ENCODE measurements at regions not wholly inside any gene's neighbourhood (a gene's known extent, or its start where the extent isn't known, plus 50 kb on each side); places are given as distances from the start of the nearest gene placed in this dataset.

GRCh38 chr7:155867280-155867679 lies 55.0 kb upstream of the SHH start:
- no peak overlapping the region for H2AFZ ChIP-seq (ENCODE audit: low read depth, low read length)
- H3K27ac ChIP-seq (ENCODE audit: low read depth, low read length) = no peak overlapping the region
- no peaks in the 10 kb centered on the region for H4K20me1 ChIP-seq (ENCODE audit: insufficient read depth, low read length)
- peaks cover 4% of the 10 kb centered on the region for H3K9me3 ChIP-seq (ENCODE audit: insufficient read depth, low read depth, low read length)
- no peak overlapping the region for H3K4me3 ChIP-seq (ENCODE audit: insufficient read depth, low read depth, low read length)
- H3K4me1 Mint-ChIP-seq (ENCODE audit: low read depth, unreplicated experiment) = no peaks in the 10 kb centered on the region
- H3K4me3 Mint-ChIP-seq (ENCODE audit: unreplicated experiment) = no peak overlapping the region
- DNase-seq (ENCODE audit: low read depth) (no peak), FAIRE-seq (no peak)
- H3K27me3 ChIP-seq (ENCODE audit: insufficient read depth, low read length) = peaks cover 16% of the 10 kb centered on the region
- H3K36me3 Mint-ChIP-seq (ENCODE audit: low read depth, unreplicated experiment) = no peaks in the 10 kb centered on the region
- H3K9ac ChIP-seq (ENCODE audit: low read length) = no peak overlapping the region
- no peak overlapping the region for H3K4me2 ChIP-seq (ENCODE audit: low read length)
- no peak overlapping the region for H3K27ac Mint-ChIP-seq (ENCODE audit: unreplicated experiment)
- H3K79me2 ChIP-seq (ENCODE audit: insufficient read depth, low read length) = no peaks in the 10 kb centered on the region
- H3K9me3 Mint-ChIP-seq (ENCODE audit: unreplicated experiment) = peaks cover 3% of the 10 kb centered on the region
- H3K27me3 Mint-ChIP-seq (ENCODE audit: low read depth, unreplicated experiment) = peaks cover 36% of the 10 kb centered on the region
- H3K36me3 ChIP-seq (ENCODE audit: insufficient read depth, low read length) = no peaks in the 10 kb centered on the region
- H3K4me1 ChIP-seq (ENCODE audit: insufficient read depth, low read length) = peaks cover 3% of the 10 kb centered on the region
- no peak for TF ChIP-seq EZH2 (IDR thresholded peaks at IDR 0.05; ENCODE audit: insufficient read depth, low read length)
- TF ChIP-seq, protein P1, sequence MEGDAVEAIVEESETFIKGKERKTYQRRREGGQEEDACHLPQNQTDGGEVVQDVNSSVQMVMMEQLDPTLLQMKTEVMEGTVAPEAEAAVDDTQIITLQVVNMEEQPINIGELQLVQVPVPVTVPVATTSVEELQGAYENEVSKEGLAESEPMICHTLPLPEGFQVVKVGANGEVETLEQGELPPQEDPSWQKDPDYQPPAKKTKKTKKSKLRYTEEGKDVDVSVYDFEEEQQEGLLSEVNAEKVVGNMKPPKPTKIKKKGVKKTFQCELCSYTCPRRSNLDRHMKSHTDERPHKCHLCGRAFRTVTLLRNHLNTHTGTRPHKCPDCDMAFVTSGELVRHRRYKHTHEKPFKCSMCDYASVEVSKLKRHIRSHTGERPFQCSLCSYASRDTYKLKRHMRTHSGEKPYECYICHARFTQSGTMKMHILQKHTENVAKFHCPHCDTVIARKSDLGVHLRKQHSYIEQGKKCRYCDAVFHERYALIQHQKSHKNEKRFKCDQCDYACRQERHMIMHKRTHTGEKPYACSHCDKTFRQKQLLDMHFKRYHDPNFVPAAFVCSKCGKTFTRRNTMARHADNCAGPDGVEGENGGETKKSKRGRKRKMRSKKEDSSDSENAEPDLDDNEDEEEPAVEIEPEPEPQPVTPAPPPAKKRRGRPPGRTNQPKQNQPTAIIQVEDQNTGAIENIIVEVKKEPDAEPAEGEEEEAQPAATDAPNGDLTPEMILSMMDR (IDR thresholded peaks at IDR 0.05; ENCODE audit: insufficient read depth, low read depth, low read length) = no peak

GRCh38 chr7:155865830-155866525 lies 53.7 kb upstream of the SHH start:
- H3K27ac Mint-ChIP-seq (ENCODE audit: unreplicated experiment) = no peak overlapping the region
- H3K4me1 Mint-ChIP-seq (ENCODE audit: low read depth, unreplicated experiment) = no peaks in the 10 kb centered on the region
- no peak overlapping the region for H3K4me3 Mint-ChIP-seq (ENCODE audit: unreplicated experiment)
- Histone ChIP-seq H3K4me1 (ENCODE audit: insufficient read depth, low read length) (peaks cover 6% of the 10 kb centered on the region), H3K36me3 (ENCODE audit: insufficient read depth, low read length) (no peaks in the 10 kb centered on the region), H3K9ac (ENCODE audit: low read length) (no peak overlapping the region), H2AFZ (ENCODE audit: low read depth, low read length) (no peak overlapping the region), H4K20me1 (ENCODE audit: insufficient read depth, low read length) (no peaks in the 10 kb centered on the region), H3K79me2 (ENCODE audit: insufficient read depth, low read length) (no peaks in the 10 kb centered on the region), H3K4me2 (ENCODE audit: low read length) (no peak overlapping the region), H3K9me3 (ENCODE audit: insufficient read depth, low read depth, low read length) (peaks cover 4% of the 10 kb centered on the region), H3K27me3 (ENCODE audit: insufficient read depth, low read length) (peaks cover 16% of the 10 kb centered on the region), H3K4me3 (ENCODE audit: insufficient read depth, low read depth, low read length) (no peak overlapping the region), H3K27ac (ENCODE audit: low read depth, low read length) (no peak overlapping the region)
- DNase-seq (ENCODE audit: low read depth) (no peak), FAIRE-seq (no peak)
- peaks cover 3% of the 10 kb centered on the region for H3K9me3 Mint-ChIP-seq (ENCODE audit: unreplicated experiment)
- TF ChIP-seq, protein P1 (IDR thresholded peaks at IDR 0.05; ENCODE audit: insufficient read depth, low read depth, low read length) = no peak
- no peak for TF ChIP-seq EZH2 (IDR thresholded peaks at IDR 0.05; ENCODE audit: insufficient read depth, low read length)
- H3K27me3 Mint-ChIP-seq (ENCODE audit: low read depth, unreplicated experiment) = peaks cover 44% of the 10 kb centered on the region
- H3K36me3 Mint-ChIP-seq (ENCODE audit: low read depth, unreplicated experiment) = no peaks in the 10 kb centered on the region

DNA sequence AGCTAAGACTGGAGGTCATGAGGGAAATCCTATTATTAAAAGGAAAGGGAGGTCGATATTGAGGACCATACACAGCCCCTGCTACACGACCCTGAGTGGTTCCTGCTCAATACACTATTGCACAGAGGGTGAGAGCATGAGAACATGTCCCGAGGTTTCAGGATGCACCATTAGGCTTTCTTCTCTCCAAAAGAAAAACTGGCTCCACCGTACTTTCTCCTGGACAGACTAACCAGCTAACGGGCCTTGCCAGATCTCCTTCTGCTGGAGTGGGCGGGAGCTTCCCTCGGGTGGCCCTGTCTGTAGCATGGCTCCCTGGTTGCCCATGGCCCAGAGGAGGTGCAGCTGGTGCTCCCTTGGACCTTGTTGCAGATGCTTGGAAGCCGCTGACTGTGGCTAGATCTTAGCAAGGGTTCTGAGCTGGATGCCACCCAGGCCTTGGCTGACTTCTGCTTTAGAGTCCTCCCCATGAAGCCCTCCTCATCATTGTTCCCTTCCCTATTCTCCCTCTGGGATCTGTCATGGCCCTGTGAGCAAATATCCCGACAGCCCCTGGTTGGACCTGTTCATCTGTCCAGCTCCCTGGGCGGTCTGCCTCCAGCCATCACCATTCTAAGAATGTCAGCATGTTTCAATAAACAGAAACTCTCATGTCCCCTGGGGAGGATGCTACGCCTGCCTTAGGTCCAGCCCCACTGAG lies 52.9 kb upstream of the SHH start:
- H3K27ac Mint-ChIP-seq (ENCODE audit: unreplicated experiment) = no peak overlapping the region
- no peak for DNase-seq (ENCODE audit: low read depth)

More for the DNA sequence above, 52.9 kb upstream of the SHH start:
- Histone ChIP-seq H3K9ac (ENCODE audit: low read length) (no peak overlapping the region), H3K36me3 (ENCODE audit: insufficient read depth, low read length) (no peaks in the 10 kb centered on the region), H3K79me2 (ENCODE audit: insufficient read depth, low read length) (no peaks in the 10 kb centered on the region), H3K27me3 (ENCODE audit: insufficient read depth, low read length) (peaks cover 23% of the 10 kb centered on the region), H3K27ac (ENCODE audit: low read depth, low read length) (no peak overlapping the region), H4K20me1 (ENCODE audit: insufficient read depth, low read length) (no peaks in the 10 kb centered on the region), H2AFZ (ENCODE audit: low read depth, low read length) (no peak overlapping the region), H3K4me3 (ENCODE audit: insufficient read depth, low read depth, low read length) (no peak overlapping the region), H3K9me3 (ENCODE audit: insufficient read depth, low read depth, low read length) (peaks cover 4% of the 10 kb centered on the region), H3K4me2 (ENCODE audit: low read length) (no peak overlapping the region), H3K4me1 (ENCODE audit: insufficient read depth, low read length) (peaks cover 6% of the 10 kb centered on the region)
- H3K27me3 Mint-ChIP-seq (ENCODE audit: low read depth, unreplicated experiment) = peaks cover 38% of the 10 kb centered on the region
- H3K4me3 Mint-ChIP-seq (ENCODE audit: unreplicated experiment) = no peak overlapping the region
- no peak for TF ChIP-seq EZH2 (IDR thresholded peaks at IDR 0.05; ENCODE audit: insufficient read depth, low read length)
- TF ChIP-seq, protein P1 (IDR thresholded peaks at IDR 0.05; ENCODE audit: insufficient read depth, low read depth, low read length) = no peak
- H3K36me3 Mint-ChIP-seq (ENCODE audit: low read depth, unreplicated experiment) = no peaks in the 10 kb centered on the region
- no peak for FAIRE-seq
- H3K9me3 Mint-ChIP-seq (ENCODE audit: unreplicated experiment) = peaks cover 3% of the 10 kb centered on the region
- no peaks in the 10 kb centered on the region for H3K4me1 Mint-ChIP-seq (ENCODE audit: low read depth, unreplicated experiment)
